ENCODE measurements at regions not wholly inside any gene's neighbourhood (a gene's known extent, or its start where the extent isn't known, plus 50 kb on each side); places are given as distances from the start of the nearest gene placed in this dataset.

DNA sequence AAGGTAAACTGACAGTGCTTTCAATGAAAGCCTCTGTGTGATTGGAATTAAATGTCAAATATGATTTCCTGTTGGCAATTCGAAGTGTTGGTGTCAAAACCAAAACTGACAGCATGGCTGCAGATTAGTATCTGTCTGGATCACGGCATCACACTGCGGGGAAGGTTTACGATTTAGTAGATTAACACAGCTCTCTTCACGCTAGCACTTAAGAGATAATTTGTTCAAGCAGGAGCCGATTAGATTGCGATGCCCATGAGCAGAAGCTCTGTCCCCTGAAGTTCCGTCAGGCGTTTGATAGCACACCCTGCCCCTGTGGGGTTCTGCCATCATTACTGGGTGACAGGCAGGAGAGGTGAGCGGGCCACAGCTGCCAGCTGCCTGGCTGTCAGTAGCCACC lies 279.5 kb upstream of the AUTS2 start:
- Histone ChIP-seq H3K4me2 (ENCODE audit: low read length) (no peak overlapping the region), H3K4me3 (ENCODE audit: low read length) (no peak overlapping the region), H3K9me3 (replicated peaks; ENCODE audit: low read length) (no peaks in the 10 kb centered on the region), H3K27me3 (ENCODE audit: control insufficient read depth, insufficient read depth, low read length) (no peaks in the 10 kb centered on the region), H3K4me1 (ENCODE audit: control insufficient read depth, insufficient read depth, low read length) (no peaks in the 10 kb centered on the region), H3K9ac (ENCODE audit: low read depth, low read length) (no peak overlapping the region), H3K36me3 (ENCODE audit: insufficient read depth, low read length) (no peaks in the 10 kb centered on the region)

DNA sequence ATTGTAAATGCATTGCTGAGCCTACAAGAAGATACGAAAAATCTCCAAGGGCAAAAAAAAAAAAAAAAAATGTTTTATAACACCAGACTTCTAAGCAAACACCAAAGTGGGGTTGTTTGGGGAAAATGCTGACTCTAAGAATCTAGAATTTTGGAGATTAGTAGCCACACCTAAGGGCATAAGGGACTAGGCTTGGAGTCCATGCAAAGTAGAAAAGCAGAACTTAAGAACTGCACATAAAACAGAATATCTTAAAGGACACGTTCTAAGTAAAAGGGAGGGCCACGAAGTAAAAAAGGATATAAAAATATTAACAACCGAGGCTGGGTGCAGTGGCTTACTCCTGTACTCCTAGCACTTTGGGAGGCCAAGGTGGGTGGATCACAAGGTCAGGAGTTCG lies 269.8 kb upstream of the AUTS2 start:
- Histone ChIP-seq H3K4me2 (ENCODE audit: low read length) (no peak overlapping the region), H3K4me3 (ENCODE audit: low read length) (no peak overlapping the region), H3K9me3 (replicated peaks; ENCODE audit: low read length) (no peaks in the 10 kb centered on the region), H3K27me3 (ENCODE audit: control insufficient read depth, insufficient read depth, low read length) (no peaks in the 10 kb centered on the region), H3K9ac (ENCODE audit: low read depth, low read length) (no peak overlapping the region), H3K4me1 (ENCODE audit: control insufficient read depth, insufficient read depth, low read length) (no peaks in the 10 kb centered on the region), H3K36me3 (ENCODE audit: insufficient read depth, low read length) (no peaks in the 10 kb centered on the region)

DNA sequence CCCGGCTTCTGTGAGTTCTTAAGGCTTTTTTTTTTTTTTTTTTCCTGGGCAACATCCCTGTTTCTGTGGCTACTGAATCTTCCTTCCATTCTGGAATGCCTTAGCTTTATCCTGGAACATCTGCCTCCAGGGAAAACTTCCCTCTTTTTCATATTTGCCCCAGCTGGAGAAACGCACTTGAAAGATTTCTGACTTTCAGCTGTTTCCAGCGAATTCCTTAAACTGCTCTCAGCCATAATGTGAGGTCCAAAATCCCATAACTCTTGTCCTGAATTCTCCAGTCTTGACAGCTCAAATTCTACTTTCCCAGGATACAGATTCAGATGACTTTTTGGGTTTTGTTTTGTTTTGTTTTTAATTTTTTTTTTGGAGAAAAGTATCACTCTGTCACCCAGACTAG lies 263.6 kb upstream of the AUTS2 start:
- no peak overlapping the region for H3K4me2 ChIP-seq (ENCODE audit: low read length)
- peaks cover 3% of the 10 kb centered on the region for H3K9me3 ChIP-seq (replicated peaks; ENCODE audit: low read length)
- H3K4me1 ChIP-seq (ENCODE audit: control insufficient read depth, insufficient read depth, low read length): no peaks in the 10 kb centered on the region
- no peak overlapping the region for H3K9ac ChIP-seq (ENCODE audit: low read depth, low read length)
- H3K36me3 ChIP-seq (ENCODE audit: insufficient read depth, low read length): no peaks in the 10 kb centered on the region
- H3K27me3 ChIP-seq (ENCODE audit: control insufficient read depth, insufficient read depth, low read length): no peaks in the 10 kb centered on the region
- H3K4me3 ChIP-seq (ENCODE audit: low read length): no peak overlapping the region

DNA sequence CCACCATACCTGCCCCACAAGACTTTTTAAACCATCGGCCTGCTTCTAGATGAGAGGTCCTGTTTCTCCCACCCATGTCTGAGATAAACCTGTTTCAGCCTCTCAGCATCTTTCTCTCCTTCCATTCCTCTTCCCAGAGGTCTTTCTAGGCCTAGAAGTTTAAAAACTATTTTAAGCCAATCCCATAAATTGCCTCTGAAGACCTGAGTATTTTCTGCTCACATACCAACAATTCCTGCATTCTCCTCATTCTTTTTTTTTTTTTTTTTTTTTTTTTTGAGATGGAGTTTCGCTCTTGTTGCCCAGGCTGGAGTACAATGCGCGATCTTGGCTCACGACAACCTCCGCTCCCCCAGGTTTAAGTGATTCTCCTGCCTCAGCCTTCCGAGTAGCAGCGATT lies 262.9 kb upstream of the AUTS2 start:
- Histone ChIP-seq H3K27me3 (ENCODE audit: control insufficient read depth, insufficient read depth, low read length) (no peaks in the 10 kb centered on the region), H3K9me3 (replicated peaks; ENCODE audit: low read length) (peaks cover 3% of the 10 kb centered on the region), H3K4me1 (ENCODE audit: control insufficient read depth, insufficient read depth, low read length) (no peaks in the 10 kb centered on the region), H3K4me3 (ENCODE audit: low read length) (no peak overlapping the region), H3K9ac (ENCODE audit: low read depth, low read length) (no peak overlapping the region), H3K4me2 (ENCODE audit: low read length) (no peak overlapping the region), H3K36me3 (ENCODE audit: insufficient read depth, low read length) (no peaks in the 10 kb centered on the region)

DNA sequence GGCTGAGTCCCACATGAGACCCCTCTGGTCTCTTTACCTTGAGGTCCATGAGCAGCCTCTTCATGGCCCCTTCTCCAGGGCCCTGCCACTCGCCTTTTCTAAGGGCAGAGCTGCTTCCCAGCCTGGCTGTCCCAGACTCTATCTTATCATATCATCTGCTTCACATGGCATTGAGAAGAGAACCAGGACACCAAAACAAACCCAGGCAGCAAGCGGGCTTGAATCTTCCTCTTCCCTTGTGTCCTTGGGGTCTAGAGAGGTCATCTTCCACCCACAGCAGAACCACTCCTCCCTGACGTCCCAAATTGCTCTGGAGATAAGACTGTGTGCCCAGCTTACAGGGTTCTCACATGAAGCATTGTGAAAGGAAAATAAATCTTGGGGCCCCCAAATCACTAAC lies 261.3 kb upstream of the AUTS2 start:
- Histone ChIP-seq H3K36me3 (ENCODE audit: insufficient read depth, low read length) (no peaks in the 10 kb centered on the region), H3K4me1 (ENCODE audit: control insufficient read depth, insufficient read depth, low read length) (no peaks in the 10 kb centered on the region), H3K9ac (ENCODE audit: low read depth, low read length) (no peak overlapping the region)

DNA sequence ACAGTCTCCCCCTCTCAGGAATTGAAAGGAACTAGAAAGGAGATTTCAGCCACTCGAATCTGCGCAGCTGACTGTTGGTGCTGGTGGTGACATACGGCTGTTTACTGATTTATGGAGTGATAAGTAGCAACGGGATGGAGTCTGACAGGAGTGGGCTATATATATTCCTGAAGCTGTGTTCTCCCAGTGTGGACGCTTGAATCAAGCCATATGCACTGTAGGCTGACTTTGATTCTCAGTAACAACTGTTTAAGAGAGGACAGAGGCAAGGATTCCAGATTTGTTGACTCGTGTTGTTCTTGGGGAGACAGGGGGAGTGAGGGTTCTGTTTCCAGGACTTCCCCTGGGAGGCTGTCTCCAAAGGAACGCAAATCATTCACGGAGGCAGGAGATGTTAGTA lies 260.1 kb upstream of the AUTS2 start:
- Histone ChIP-seq H3K36me3 (ENCODE audit: insufficient read depth, low read length) (no peaks in the 10 kb centered on the region), H3K4me1 (ENCODE audit: control insufficient read depth, insufficient read depth, low read length) (no peaks in the 10 kb centered on the region), H3K9me3 (replicated peaks; ENCODE audit: low read length) (peaks cover 5% of the 10 kb centered on the region), H3K9ac (ENCODE audit: low read depth, low read length) (no peak overlapping the region), H3K4me2 (ENCODE audit: low read length) (no peak overlapping the region), H3K27me3 (ENCODE audit: control insufficient read depth, insufficient read depth, low read length) (no peaks in the 10 kb centered on the region), H3K4me3 (ENCODE audit: low read length) (no peak overlapping the region)

More for the DNA sequence above, 261.3 kb upstream of the AUTS2 start:
- Histone ChIP-seq H3K4me3 (ENCODE audit: low read length) (no peak overlapping the region), H3K4me2 (ENCODE audit: low read length) (no peak overlapping the region), H3K9me3 (replicated peaks; ENCODE audit: low read length) (peaks cover 3% of the 10 kb centered on the region), H3K27me3 (ENCODE audit: control insufficient read depth, insufficient read depth, low read length) (no peaks in the 10 kb centered on the region)

DNA sequence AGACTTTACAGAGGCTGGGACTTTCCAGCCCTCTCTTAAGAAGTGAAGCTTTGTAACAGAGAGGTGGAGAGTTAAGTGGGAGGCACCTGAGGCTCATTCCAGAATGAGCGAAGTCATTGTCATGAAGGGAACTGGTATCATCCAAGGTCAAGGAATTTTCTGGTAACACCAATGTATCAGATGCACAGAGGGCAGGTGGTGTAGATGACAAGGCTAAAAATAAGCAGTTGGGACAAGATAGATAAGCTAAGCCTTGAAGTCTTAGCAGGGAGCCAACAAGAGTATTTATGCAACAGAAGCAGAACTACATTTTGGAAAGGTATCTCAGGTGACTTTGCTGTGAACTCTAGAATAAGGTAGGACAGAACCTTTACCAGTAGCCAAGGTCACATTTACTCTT lies 257.0 kb upstream of the AUTS2 start:
- Histone ChIP-seq H3K4me2 (ENCODE audit: low read length) (no peak overlapping the region), H3K4me3 (ENCODE audit: low read length) (no peak overlapping the region), H3K36me3 (ENCODE audit: insufficient read depth, low read length) (no peaks in the 10 kb centered on the region), H3K27me3 (ENCODE audit: control insufficient read depth, insufficient read depth, low read length) (no peaks in the 10 kb centered on the region), H3K9me3 (replicated peaks; ENCODE audit: low read length) (peaks cover 9% of the 10 kb centered on the region), H3K9ac (ENCODE audit: low read depth, low read length) (no peak overlapping the region), H3K4me1 (ENCODE audit: control insufficient read depth, insufficient read depth, low read length) (no peaks in the 10 kb centered on the region)

DNA sequence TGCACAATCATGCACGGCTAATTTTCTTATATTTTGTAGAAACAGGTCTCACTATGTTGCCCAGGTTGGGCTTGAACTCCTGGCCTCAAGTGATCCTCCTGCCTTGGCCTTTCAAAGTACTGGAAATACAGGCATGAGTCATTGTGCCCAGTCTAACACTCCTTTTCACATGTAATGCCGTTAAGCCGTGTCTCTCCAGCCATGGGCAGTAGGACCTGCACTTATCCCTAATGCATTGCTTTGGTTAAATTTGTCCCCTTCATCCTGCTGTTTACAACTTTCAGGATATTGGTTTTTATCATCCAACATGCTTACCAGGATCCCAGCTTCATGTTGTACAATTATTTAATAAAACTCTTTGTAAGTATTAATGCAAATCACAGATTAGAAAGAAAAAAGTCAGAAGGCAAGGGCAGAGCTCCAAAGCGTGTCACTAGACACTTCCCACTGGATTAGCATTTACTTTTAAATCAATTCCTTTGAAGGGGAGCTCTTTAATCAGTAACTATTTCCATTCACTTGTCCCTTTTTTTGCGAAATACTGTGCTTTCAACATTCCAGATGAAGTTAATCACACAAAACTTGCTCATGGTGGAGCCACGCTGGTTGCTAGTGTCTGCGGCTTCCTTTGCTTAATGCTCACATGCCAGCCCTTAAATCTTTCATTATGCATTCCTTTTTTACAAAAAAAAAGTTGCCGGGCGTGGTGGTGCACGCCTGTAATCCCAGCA lies 256.0 kb upstream of the AUTS2 start:
- Histone ChIP-seq H3K4me1 (ENCODE audit: control insufficient read depth, insufficient read depth, low read length) (no peaks in the 10 kb centered on the region), H3K4me2 (ENCODE audit: low read length) (no peak overlapping the region), H3K4me3 (ENCODE audit: low read length) (no peak overlapping the region), H3K9ac (ENCODE audit: low read depth, low read length) (no peak overlapping the region), H3K9me3 (replicated peaks; ENCODE audit: low read length) (peaks cover 8% of the 10 kb centered on the region), H3K27me3 (ENCODE audit: control insufficient read depth, insufficient read depth, low read length) (no peaks in the 10 kb centered on the region), H3K36me3 (ENCODE audit: insufficient read depth, low read length) (no peaks in the 10 kb centered on the region)

DNA sequence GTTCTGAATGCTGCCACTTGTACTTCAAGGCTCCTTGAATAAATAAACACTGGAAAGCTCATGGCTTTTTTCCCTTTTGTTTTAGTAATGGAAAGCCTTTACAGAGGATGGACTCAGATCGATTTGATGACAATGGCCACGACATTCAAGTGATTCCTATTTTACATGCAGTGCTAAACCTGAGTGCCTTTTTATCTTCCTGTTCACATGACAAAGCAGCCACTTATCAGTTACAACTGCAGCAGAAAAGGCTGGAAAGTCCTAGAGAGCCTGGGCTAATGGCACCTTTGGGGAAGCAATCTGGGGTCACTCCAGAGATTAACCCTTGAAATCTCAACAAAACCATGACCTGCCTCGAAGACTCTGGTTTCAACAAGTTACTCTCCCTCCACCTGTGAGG lies 249.0 kb upstream of the AUTS2 start:
- H3K4me2 ChIP-seq (ENCODE audit: low read length): no peak overlapping the region
- H3K4me3 ChIP-seq (ENCODE audit: low read length): no peak overlapping the region
- no peaks in the 10 kb centered on the region for H3K4me1 ChIP-seq (ENCODE audit: control insufficient read depth, insufficient read depth, low read length)
- H3K9me3 ChIP-seq (replicated peaks; ENCODE audit: low read length): peaks cover 4% of the 10 kb centered on the region
- H3K9ac ChIP-seq (ENCODE audit: low read depth, low read length): no peak overlapping the region
- no peaks in the 10 kb centered on the region for H3K27me3 ChIP-seq (ENCODE audit: control insufficient read depth, insufficient read depth, low read length)
- no peaks in the 10 kb centered on the region for H3K36me3 ChIP-seq (ENCODE audit: insufficient read depth, low read length)

DNA sequence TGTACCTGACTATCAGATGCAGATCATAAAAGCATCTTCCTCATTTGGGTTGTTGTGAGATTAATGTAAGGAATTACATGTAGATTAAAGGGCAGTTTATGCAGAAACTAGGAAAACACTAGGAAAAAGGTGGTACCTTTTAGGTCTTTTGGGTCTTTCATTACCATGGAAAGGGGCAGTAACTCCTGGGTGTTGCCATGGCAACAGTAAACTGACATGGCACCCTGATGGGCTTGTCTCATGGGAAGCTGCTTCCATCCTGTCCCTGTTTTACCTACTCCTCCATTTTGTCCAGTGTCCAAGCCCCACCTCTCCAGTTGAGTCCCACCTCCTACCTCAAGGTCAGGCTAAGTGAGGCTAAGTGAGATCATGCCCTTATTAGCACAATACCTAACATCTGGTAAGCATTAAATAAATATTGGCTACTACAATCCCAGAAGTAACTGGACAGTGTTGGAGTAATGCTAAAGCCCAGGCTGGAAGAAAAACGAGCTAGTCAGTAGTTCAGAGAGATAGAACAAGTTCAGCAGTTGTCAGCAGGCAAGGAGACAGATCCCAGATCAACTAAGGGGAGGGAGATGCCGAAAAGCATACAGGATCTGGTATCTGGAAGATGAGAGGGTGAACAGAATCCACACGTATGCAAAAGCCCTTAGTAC lies 240.0 kb upstream of the AUTS2 start:
- H3K4me1 ChIP-seq (ENCODE audit: control insufficient read depth, insufficient read depth, low read length): no peaks in the 10 kb centered on the region
- H3K9me3 ChIP-seq (replicated peaks; ENCODE audit: low read length): peaks cover 4% of the 10 kb centered on the region
- no peak overlapping the region for H3K9ac ChIP-seq (ENCODE audit: low read depth, low read length)
- no peaks in the 10 kb centered on the region for H3K27me3 ChIP-seq (ENCODE audit: control insufficient read depth, insufficient read depth, low read length)
- no peak overlapping the region for H3K4me2 ChIP-seq (ENCODE audit: low read length)
- H3K36me3 ChIP-seq (ENCODE audit: insufficient read depth, low read length): no peaks in the 10 kb centered on the region
- no peak overlapping the region for H3K4me3 ChIP-seq (ENCODE audit: low read length)

DNA sequence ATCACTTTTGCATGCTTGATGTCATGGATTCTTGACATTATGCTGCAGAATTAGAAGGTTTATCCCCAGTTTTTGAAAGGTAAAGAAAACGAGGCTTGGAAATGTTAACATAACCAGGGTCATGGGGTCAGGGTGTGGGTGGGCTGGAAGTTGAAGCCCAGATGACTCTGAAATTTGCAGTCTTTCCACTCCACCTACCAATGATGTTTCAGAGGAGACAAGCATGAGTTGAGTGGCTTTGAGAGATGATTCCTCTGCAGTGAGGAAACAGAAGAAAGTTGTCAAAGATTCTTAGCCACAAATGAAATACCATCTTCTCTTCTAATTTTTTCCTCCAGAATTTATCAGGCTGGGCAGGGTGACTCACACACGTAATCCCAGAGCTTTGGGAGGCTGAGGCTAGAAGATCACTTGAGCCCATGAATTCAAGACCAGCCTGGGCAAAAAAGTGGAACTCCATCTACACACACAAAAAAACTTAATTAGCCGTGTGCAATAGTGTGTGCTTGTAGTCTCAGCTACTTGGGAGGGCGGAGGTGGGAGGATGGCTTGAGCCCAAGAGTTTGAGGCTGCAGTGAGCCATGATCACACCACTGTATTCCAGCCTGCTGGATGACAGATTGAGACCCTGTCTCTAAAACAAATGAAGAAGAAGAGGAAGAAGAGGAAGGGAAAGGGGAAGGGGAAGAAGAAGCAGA lies 239.1 kb upstream of the AUTS2 start:
- H3K36me3 ChIP-seq (ENCODE audit: insufficient read depth, low read length): no peaks in the 10 kb centered on the region
- H3K9me3 ChIP-seq (replicated peaks; ENCODE audit: low read length): peaks cover 4% of the 10 kb centered on the region
- no peaks in the 10 kb centered on the region for H3K27me3 ChIP-seq (ENCODE audit: control insufficient read depth, insufficient read depth, low read length)

More for the DNA sequence above, 239.1 kb upstream of the AUTS2 start:
- no peak overlapping the region for H3K9ac ChIP-seq (ENCODE audit: low read depth, low read length)
- no peak overlapping the region for H3K4me3 ChIP-seq (ENCODE audit: low read length)
- no peaks in the 10 kb centered on the region for H3K4me1 ChIP-seq (ENCODE audit: control insufficient read depth, insufficient read depth, low read length)
- no peak overlapping the region for H3K4me2 ChIP-seq (ENCODE audit: low read length)

Data from skeletal muscle satellite cell (primary cell).